ENCODE measurements at regions not wholly inside any gene's neighbourhood (a gene's known extent, or its start where the extent isn't known, plus 50 kb on each side); places are given as distances from the start of the nearest gene placed in this dataset.

GRCh38 chr14:104448721-104449120 is 130.8 kb upstream of the C14orf180 start:
- no peaks in the 10 kb centered on the region for H3K27me3 ChIP-seq
- no peak for DNase-seq
- 79 to 88% methylated on average over 1 of the region's 1 CpG for WGBS, 2 donors
- no peak overlapping the region for H3K27ac ChIP-seq
- no peak for TF ChIP-seq CTCF (IDR thresholded peaks at IDR 0.05)
- no peak for TF ChIP-seq POLR2A (IDR thresholded peaks at IDR 0.05)
- H3K36me3 ChIP-seq, result no peaks in the 10 kb centered on the region
- H3K4me3 ChIP-seq (replicated peaks in 1 of 3), result no peak overlapping the region
- no peaks in the 10 kb centered on the region for H3K4me1 ChIP-seq
- intact Hi-C loops (cut with DNase I), result no loop called here
- no peaks in the 10 kb centered on the region for H3K9me3 ChIP-seq

DNA sequence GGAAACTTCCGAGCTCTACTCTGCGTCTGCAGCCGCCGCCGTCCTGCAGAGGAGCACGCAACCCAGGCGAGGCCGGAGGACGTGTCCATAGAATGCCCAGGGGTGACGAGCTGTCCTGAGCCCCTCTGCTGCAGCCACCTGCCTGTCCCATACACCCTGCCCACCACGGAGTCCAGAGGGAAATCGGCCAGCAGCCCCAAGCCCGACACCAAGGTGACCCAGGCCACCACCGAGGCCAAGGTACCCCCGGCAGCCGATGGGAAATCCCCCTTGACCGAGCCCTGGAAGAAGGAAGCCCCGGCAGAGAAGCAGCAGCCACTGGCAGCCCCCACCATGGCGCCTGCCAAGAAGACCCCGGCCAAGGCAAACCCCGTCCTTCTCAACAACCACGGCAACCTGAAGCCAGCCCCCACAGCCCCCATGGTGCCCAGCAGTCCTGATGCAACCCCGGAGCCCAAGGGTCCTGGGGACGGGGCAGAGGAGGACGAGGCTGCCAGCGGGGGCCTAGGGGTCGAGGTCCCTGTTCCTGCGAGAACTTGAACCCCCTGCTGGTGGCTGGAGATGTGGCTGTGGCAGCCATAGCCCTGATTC is 128.7 kb upstream of the C14orf180 start:
- H3K27ac ChIP-seq, result no peak overlapping the region
- TF ChIP-seq CTCF (IDR thresholded peaks at IDR 0.05), result no peak
- no peak for TF ChIP-seq POLR2A (IDR thresholded peaks at IDR 0.05)
- no peaks in the 10 kb centered on the region for H3K36me3 ChIP-seq
- 86 to 93% methylated on average over 14 to 17 of the region's 28 CpGs for WGBS, 2 donors
- H3K9me3 ChIP-seq, result no peaks in the 10 kb centered on the region
- DNase-seq, result no peak
- no peaks in the 10 kb centered on the region for H3K4me1 ChIP-seq
- intact Hi-C loops (cut with DNase I), result no loop called here
- no peaks in the 10 kb centered on the region for H3K27me3 ChIP-seq
- H3K4me3 ChIP-seq (replicated peaks in 1 of 3), result no peak overlapping the region

DNA sequence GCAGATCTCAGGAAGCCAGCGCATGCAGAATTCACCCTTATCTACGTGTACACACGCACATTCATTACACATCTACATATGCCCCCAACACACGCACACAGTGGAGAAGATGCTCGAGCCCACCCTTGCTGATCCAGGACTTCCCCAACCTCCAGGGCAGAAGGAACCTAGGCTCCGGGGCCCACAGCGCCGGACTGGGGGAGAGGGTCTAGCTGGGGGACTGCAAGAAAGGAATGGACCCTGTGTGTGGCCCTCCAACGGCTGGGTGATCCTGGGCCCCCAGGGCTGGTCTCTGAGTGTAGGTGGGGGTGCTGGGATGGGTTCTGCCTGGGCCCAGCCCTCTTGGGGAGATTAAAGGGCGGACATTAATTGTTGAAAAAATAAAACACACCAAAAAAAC is 128.1 kb upstream of the C14orf180 start:
- TF ChIP-seq CTCF (IDR thresholded peaks at IDR 0.05) (no peak), POLR2A (IDR thresholded peaks at IDR 0.05) (no peak)
- H3K27ac ChIP-seq, result no peak overlapping the region
- WGBS, 2 donors, result 89 to 92% methylated on average over 10 of the region's 10 CpGs
- H3K9me3 ChIP-seq, result no peaks in the 10 kb centered on the region
- H3K4me3 ChIP-seq (replicated peaks in 1 of 3), result no peak overlapping the region
- no peaks in the 10 kb centered on the region for H3K27me3 ChIP-seq
- intact Hi-C loops (cut with DNase I), result no loop called here
- H3K4me1 ChIP-seq, result no peaks in the 10 kb centered on the region
- no peaks in the 10 kb centered on the region for H3K36me3 ChIP-seq
- DNase-seq, result no peak

DNA sequence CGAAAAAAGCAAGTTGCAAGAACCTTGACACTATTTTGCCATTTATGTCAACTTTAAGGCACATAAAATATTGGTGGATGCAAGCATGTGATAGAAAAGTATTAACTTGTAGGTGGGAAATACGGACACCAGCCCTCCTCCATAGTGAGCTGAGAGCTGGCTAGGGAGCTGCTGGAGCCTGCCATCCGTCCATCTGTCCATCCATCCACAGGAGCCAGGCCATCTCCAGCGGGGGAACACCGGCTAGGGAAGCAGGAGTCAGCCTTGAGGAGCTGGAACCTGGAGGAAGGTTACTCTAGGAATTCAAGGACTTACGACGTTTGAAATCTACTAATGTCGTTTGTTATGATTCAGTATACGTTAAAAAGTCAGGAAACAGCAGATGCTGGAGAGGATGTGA is 120.7 kb upstream of the C14orf180 start:
- H3K4me3 ChIP-seq (replicated peaks in 1 of 3), result no peak overlapping the region
- H3K4me1 ChIP-seq, result peaks cover 5 to 8% of the 10 kb centered on the region in 2 donors
- 70 to 75% methylated on average over 9 of the region's 9 CpGs for WGBS, 2 donors
- intact Hi-C loops (cut with DNase I), result no loop called here
- H3K9me3 ChIP-seq, result no peaks in the 10 kb centered on the region
- no peaks in the 10 kb centered on the region for H3K27me3 ChIP-seq
- no peak overlapping the region for H3K27ac ChIP-seq
- no peak for DNase-seq
- no peak for TF ChIP-seq POLR2A (IDR thresholded peaks at IDR 0.05)
- H3K36me3 ChIP-seq, result no peaks in the 10 kb centered on the region

GRCh38 chr14:104460791-104461651 is 118.5 kb upstream of the C14orf180 start:
- Histone ChIP-seq H3K4me3 (replicated peaks in 1 of 3) (no peak overlapping the region), H3K36me3 (no peaks in the 10 kb centered on the region), H3K27me3 (no peaks in the 10 kb centered on the region), H3K9me3 (no peaks in the 10 kb centered on the region), H3K27ac (no peak overlapping the region), H3K4me1 (peaks cover 5 to 8% of the 10 kb centered on the region in 2 donors)
- WGBS, 2 donors, result 25 to 28% methylated on average over 30 to 35 of the region's 47 CpGs
- no peak for DNase-seq
- TF ChIP-seq CTCF (IDR thresholded peaks at IDR 0.05) (no peak), POLR2A (IDR thresholded peaks at IDR 0.05) (no peak)
- intact Hi-C loops (cut with DNase I), result no loop called here
